GM10266 (cell line): ENCODE measurements at regions not wholly inside any gene's neighbourhood (a gene's known extent, or its start where the extent isn't known, plus 50 kb on each side); places are given as distances from the start of the nearest gene placed in this dataset.

Experiments used
- DNase-seq: peaks from one replicate; pipeline ENCODE4 v3.0.0; 2012; ENCODE audit errors: extremely low spot score
- TF ChIP-seq, protein P1 (sequence below): IDR thresholded peaks from 2 replicates; pipeline ENCODE4 v1.5.1; 2012; ENCODE audit warnings: mild to moderate bottlenecking, low read depth; ENCODE audit not compliant: control insufficient read depth, insufficient read depth; ENCODE audit errors: missing control alignments

DNA sequence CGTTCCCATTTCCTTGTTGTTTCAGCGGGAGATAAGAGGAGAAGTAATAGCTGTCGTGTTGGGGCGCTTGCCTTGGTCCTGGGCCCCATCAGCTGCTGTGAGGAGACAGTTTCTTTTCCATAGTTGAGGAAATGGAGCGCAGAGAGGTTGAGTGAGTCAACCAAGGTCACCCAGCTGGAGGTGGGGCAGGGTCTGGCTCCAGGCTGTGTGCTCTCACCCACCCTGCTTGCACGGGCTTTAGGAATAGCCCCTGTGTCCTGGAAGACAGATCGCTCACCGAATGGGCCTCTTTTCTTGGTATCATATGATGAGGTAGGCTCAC is 165.7 kb upstream of the RTL1 start:
- no peak for DNase-seq
- TF ChIP-seq, protein P1, sequence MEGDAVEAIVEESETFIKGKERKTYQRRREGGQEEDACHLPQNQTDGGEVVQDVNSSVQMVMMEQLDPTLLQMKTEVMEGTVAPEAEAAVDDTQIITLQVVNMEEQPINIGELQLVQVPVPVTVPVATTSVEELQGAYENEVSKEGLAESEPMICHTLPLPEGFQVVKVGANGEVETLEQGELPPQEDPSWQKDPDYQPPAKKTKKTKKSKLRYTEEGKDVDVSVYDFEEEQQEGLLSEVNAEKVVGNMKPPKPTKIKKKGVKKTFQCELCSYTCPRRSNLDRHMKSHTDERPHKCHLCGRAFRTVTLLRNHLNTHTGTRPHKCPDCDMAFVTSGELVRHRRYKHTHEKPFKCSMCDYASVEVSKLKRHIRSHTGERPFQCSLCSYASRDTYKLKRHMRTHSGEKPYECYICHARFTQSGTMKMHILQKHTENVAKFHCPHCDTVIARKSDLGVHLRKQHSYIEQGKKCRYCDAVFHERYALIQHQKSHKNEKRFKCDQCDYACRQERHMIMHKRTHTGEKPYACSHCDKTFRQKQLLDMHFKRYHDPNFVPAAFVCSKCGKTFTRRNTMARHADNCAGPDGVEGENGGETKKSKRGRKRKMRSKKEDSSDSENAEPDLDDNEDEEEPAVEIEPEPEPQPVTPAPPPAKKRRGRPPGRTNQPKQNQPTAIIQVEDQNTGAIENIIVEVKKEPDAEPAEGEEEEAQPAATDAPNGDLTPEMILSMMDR = no peak

DNA sequence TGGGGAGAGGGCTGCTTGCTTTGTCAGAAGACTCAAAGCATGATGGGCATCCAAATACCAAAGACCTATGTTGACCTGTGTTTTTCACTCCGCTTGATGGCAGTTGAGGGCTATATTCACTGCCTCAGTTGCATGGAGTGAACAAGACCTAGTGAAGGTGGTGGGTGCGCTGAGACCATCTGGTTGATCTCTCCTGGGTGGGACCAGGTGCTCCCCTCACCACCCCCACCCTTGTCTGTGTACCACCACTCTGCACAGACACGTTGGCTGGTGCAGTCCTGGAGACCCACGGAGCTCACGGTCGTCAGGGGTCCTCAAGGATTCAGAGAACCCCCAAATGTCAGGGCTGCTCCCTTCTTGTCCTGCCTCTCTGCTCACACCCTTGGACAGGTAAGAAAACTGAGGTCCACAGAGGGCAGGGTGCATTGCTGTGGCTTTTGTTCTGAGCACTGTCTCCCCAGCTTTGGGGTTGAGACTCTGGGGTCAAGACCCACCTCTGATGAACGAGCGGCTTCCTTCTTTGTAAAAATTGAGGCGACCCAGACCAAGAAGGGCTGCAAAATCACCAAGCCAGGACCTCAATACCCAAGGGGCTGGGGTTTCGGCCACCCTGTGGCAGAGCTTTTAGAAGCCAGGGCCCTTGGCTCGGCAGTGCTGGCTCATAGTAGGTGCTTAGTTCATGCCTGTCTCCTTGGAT is 166.3 kb upstream of the RTL1 start:
- TF ChIP-seq, protein P1 = no peak
- no peak for DNase-seq

- no peak for DNase-seq
- TF ChIP-seq, protein P1 = no peak
Observed at GRCh38 chr14:101070540-101071492, 167.3 kb upstream of the RTL1 start.

DNA sequence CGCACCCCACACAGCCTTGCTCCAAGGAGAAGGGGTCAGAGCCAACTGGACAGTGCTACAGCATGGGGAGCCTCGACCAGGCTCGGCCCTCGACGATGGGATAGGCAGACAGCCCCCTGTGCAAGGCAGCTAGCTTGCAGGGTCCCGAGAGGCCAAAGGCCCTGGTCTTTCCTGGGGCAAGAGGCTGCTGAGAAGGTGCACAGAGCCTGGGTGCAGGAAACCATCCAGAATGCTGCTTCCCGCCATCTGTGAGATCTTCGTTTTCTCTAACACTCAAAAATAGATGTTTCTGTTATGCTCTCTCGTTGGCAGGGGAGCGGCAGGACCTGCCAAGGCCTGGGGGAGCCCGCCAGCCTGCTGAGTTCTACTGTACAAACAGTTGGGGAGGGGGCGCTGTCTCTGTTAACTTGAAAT is 168.0 kb upstream of the RTL1 start:
- TF ChIP-seq, protein P1 = no peak
- DNase-seq = no peak

- DNase-seq = no peak
Observed at GRCh38 chr14:101072070-101072469, 168.5 kb upstream of the RTL1 start.

DNA sequence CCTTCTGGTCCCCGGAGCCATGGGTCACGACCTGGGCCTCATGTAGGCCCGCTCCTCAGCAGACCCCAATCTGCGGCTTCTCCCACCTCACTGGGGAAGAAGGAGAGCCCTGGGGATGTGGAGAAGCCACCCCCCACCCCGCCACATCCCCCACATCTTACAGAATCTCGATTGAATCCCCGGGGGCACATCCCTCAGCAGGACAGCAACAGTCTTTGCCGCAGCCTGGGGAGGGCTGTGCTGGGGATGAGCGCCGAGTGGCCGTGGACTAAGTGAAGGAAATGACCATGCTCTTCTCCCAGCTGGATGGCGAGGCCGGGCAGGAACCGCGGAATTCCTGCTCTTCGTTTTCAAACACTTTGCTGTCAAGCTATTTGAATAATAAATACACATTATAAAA is 169.0 kb upstream of the RTL1 start:
- no peak for DNase-seq

More at GRCh38 chr14:101072070-101072469, 168.5 kb upstream of the RTL1 start:
- TF ChIP-seq, protein P1 = no peak

More for the DNA sequence above, 169.0 kb upstream of the RTL1 start:
- TF ChIP-seq, protein P1 = no peak
